Loucy (cell line): ENCODE measurements at regions not wholly inside any gene's neighbourhood (a gene's known extent, or its start where the extent isn't known, plus 50 kb on each side); places are given as distances from the start of the nearest gene placed in this dataset.

Experiments
- CTCF ChIP-seq: fragments of 200-600 bp; sonication (generic); conservative IDR thresholded peaks from 2 replicates; pipeline ENCODE4 v1.5.1; 2014; ENCODE audit warnings: mild to moderate bottlenecking, antibody characterized with exemption, low read length
- EZH2phosphoT487 ChIP-seq: fragments of 200-600 bp; IDR thresholded peaks from 2 replicates; pipeline ENCODE4 v1.6.1; 2018; ENCODE audit warnings: antibody characterized with exemption, mild to moderate bottlenecking, moderate library complexity, borderline replicate concordance

DNA sequence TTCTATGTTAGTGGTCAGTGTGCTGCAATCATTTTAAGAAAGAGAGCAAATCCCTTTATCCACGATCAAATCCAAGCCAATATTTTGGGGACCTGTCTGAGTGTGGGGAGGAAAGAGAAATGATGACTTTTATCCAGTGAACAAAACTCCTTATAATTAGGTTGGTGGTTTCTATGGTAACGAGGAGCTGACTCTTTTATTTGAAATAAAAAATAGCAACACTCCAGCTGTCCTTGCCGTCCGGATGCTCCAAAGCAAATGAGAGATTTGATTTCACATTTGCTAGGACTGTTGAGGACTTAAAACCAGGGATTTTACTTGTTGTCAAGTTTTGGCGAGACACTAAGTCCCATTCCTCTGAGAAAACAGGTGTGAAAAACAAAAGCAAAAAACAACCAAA, 154.0 kb upstream of the PRICKLE2 start:
- TF ChIP-seq CTCF (no peak), EZH2phosphoT487 (no peak)
